Ovary (tissue), 7 donors: ENCODE measurements at regions not wholly inside any gene's neighbourhood (a gene's known extent, or its start where the extent isn't known, plus 50 kb on each side); places are given as distances from the start of the nearest gene placed in this dataset.

Experiments used
- DNase-seq, 5 donors: peaks; one replicate each; pipeline ENCODE4 v3.0.0-alpha.2; 2019 to 2020
- H3K27ac ChIP-seq, 2 donors: fragments of 200-600 bp; one replicate each; pipeline versions ENCODE4 v1.5.1 to v1.8.0; 2019 to 2022
- H3K27me3 ChIP-seq: fragments of 200-600 bp; one replicate; pipeline ENCODE4 v1.8.0; 2022
- H3K36me3 ChIP-seq: fragments of 200-600 bp; sonication (generic); one replicate; pipeline ENCODE4 v1.5.1; 2019
- H3K4me1 ChIP-seq: one replicate; pipeline ENCODE4 v1.8.1; 2013; ENCODE audit warnings: mild to moderate bottlenecking, moderate library complexity; ENCODE audit not compliant: insufficient read depth
- H3K4me3 ChIP-seq: fragments of 200-600 bp; sonication (generic); one replicate; pipeline ENCODE4 v1.5.1; 2017
- H3K9me3 ChIP-seq, 2 donors: fragments of 200-600 bp in 1 of 2; sonication (generic) in 1 of 2; one replicate each; pipeline versions ENCODE4 v1.5.1 to v1.8.1; 2013 to 2019; ENCODE audit warnings: mild to moderate bottlenecking in 1 of 2, moderate library complexity in 1 of 2
- CTCF ChIP-seq, 3 donors: fragments of 450-650 bp in 2 of 3; fragments of 200-600 bp in 1 of 3; IDR thresholded peaks; one replicate each; pipeline versions ENCODE4 v1.5.1 to v1.8.0; 2016 to 2022; ENCODE audit warnings: antibody characterized with exemption in 3 of 3, mild to moderate bottlenecking in 1 of 3
- EP300 ChIP-seq: sonication (generic); formaldehyde crosslinking; IDR thresholded peaks from one replicate; pipeline ENCODE4 v1.6.1; 2017; ENCODE audit warnings: antibody characterized with exemption
- POLR2A ChIP-seq: fragments of 450-650 bp; IDR thresholded peaks from one replicate; pipeline ENCODE4 v1.6.1; 2017; ENCODE audit warnings: antibody characterized with exemption, mild to moderate bottlenecking, moderate library complexity
- WGBS, 3 donors: extraction: QIAGEN DNeasy Blood & Tissue Kit in 1 of 3; methylation state at CpG; one replicate each; pipeline versions ENCODE4 v1.1.5 to v1.1.7; 2013 to 2017; 5-methylcytosine and 5-hydroxymethylcytosine counted together
- intact Hi-C, 4 donors: fragments of 100-400 bp; cut with DNase I; formaldehyde crosslinking; loops; one replicate each; pipeline versions ENCODE4 v1.11.0 to v1.15.1; 2022 to 2023
- donor health status: DM: no; HTN: no; CAD: no; lungs with moderate emphysema.
- donor health status: DM: no; HTN: no; CAD: no.
- donor health status: Bipolar disorder and iron deficiency.
- donor health status: DM: no; HTN: no; CAD: no.
- donor health status: DM: yes; HTN: yes; CAD: no.

GRCh38 chr2:150542692-150543091 lies 55.2 kb upstream of the RND3 start:
- Histone ChIP-seq H3K4me3 (no peak overlapping the region), H3K4me1 (no peaks in the 10 kb centered on the region), H3K9me3 (no peaks in the 10 kb centered on the region), H3K27ac (no peak overlapping the region), H3K27me3 (no peaks in the 10 kb centered on the region), H3K36me3 (no peaks in the 10 kb centered on the region)
- TF ChIP-seq EP300, result no peak
- no peak for TF ChIP-seq CTCF (IDR thresholded peaks at IDR 0.05)
- TF ChIP-seq POLR2A, result no peak
- intact Hi-C loops, result no loop called here
- 94 to 97% (median 94%) methylated on average over 24 to 30 of the region's 30 CpGs for WGBS, 3 donors
- DNase-seq, result no peak

- Histone ChIP-seq H3K9me3 (no peaks in the 10 kb centered on the region), H3K36me3 (no peaks in the 10 kb centered on the region), H3K27me3 (no peaks in the 10 kb centered on the region), H3K27ac (no peak overlapping the region), H3K4me1 (no peaks in the 10 kb centered on the region), H3K4me3 (no peak overlapping the region)
- WGBS, 3 donors, result 95 to 100% (median 95%) methylated on average over 3 to 7 of the region's 19 CpGs
- intact Hi-C loops, result no loop called here
- DNase-seq, result no peak
- TF ChIP-seq EP300 (no peak), CTCF (IDR thresholded peaks at IDR 0.05) (no peak), POLR2A (no peak)
Observed at GRCh38 chr2:150542172-150542571, 54.7 kb upstream of the RND3 start.

- no peaks in the 10 kb centered on the region for H3K9me3 ChIP-seq
- no peak overlapping the region for H3K4me3 ChIP-seq
- intact Hi-C loops, result no loop called here
- H3K4me1 ChIP-seq, result no peaks in the 10 kb centered on the region
- H3K27ac ChIP-seq, result no peak overlapping the region
- TF ChIP-seq POLR2A, result no peak
- no peak for DNase-seq
- H3K36me3 ChIP-seq, result no peaks in the 10 kb centered on the region
- 44 to 53% (median 52%) methylated on average over 7 of the region's 7 CpGs for WGBS, 3 donors
- no peaks in the 10 kb centered on the region for H3K27me3 ChIP-seq
Observed at GRCh38 chr2:150538651-150539201, 51.3 kb upstream of the RND3 start.
